ENCODE measurements at regions not wholly inside any gene's neighbourhood (a gene's known extent, or its start where the extent isn't known, plus 50 kb on each side); places are given as distances from the start of the nearest gene placed in this dataset.

- TF ChIP-seq POLR2AphosphoS5 (IDR thresholded peaks at IDR 0.05; ENCODE audit: low read depth, low read length) (no peak), REST (IDR thresholded peaks at IDR 0.05; ENCODE audit: insufficient read depth in 1 of 2, low read depth in 2 of 2, low read length in 2 of 2) (no peak), SIN3A (IDR thresholded peaks at IDR 0.05; ENCODE audit: borderline replicate concordance, insufficient read depth, low read length) (no peak), FOXP2 (optimal IDR thresholded peaks at IDR 0.05; ENCODE audit: borderline replicate concordance, extremely low read depth, extremely low read length, insufficient read depth) (no peak), TAF1 (IDR thresholded peaks at IDR 0.05; ENCODE audit: borderline replicate concordance, insufficient read depth, low read length) (no peak)
Measured at GRCh38 chr14:86897704-86898513, 1095.1 kb downstream of the GALC start.

GRCh38 chr14:86897224-86897623 lies 1095.8 kb downstream of the GALC start:
- TF ChIP-seq TAF1 (IDR thresholded peaks at IDR 0.05; ENCODE audit: borderline replicate concordance, insufficient read depth, low read length) (no peak), SIN3A (IDR thresholded peaks at IDR 0.05; ENCODE audit: borderline replicate concordance, insufficient read depth, low read length) (no peak), POLR2AphosphoS5 (IDR thresholded peaks at IDR 0.05; ENCODE audit: low read depth, low read length) (no peak), REST (IDR thresholded peaks at IDR 0.05; ENCODE audit: insufficient read depth in 1 of 2, low read depth in 2 of 2, low read length in 2 of 2) (no peak), FOXP2 (optimal IDR thresholded peaks at IDR 0.05; ENCODE audit: borderline replicate concordance, extremely low read depth, extremely low read length, insufficient read depth) (no peak)

- no peak for TF ChIP-seq FOXP2 (optimal IDR thresholded peaks at IDR 0.05; ENCODE audit: borderline replicate concordance, extremely low read depth, extremely low read length, insufficient read depth)
- no peak for TF ChIP-seq SIN3A (IDR thresholded peaks at IDR 0.05; ENCODE audit: borderline replicate concordance, insufficient read depth, low read length)
- TF ChIP-seq REST (IDR thresholded peaks at IDR 0.05; ENCODE audit: insufficient read depth in 1 of 2, low read depth in 2 of 2, low read length in 2 of 2): no peak
- TF ChIP-seq TAF1 (IDR thresholded peaks at IDR 0.05; ENCODE audit: borderline replicate concordance, insufficient read depth, low read length): no peak
- no peak for TF ChIP-seq POLR2AphosphoS5 (IDR thresholded peaks at IDR 0.05; ENCODE audit: low read depth, low read length)
Measured at GRCh38 chr14:86896701-86897100, 1096.3 kb downstream of the GALC start.

GRCh38 chr14:86892152-86892956 lies 1100.6 kb downstream of the GALC start:
- TF ChIP-seq SIN3A (IDR thresholded peaks at IDR 0.05; ENCODE audit: borderline replicate concordance, insufficient read depth, low read length) (no peak), TAF1 (IDR thresholded peaks at IDR 0.05; ENCODE audit: borderline replicate concordance, insufficient read depth, low read length) (no peak), POLR2AphosphoS5 (IDR thresholded peaks at IDR 0.05; ENCODE audit: low read depth, low read length) (no peak)

- no peak for TF ChIP-seq REST (IDR thresholded peaks at IDR 0.05; ENCODE audit: insufficient read depth in 1 of 2, low read depth in 2 of 2, low read length in 2 of 2)
- TF ChIP-seq FOXP2 (optimal IDR thresholded peaks at IDR 0.05; ENCODE audit: borderline replicate concordance, extremely low read depth, extremely low read length, insufficient read depth): no peak
- TF ChIP-seq POLR2AphosphoS5 (IDR thresholded peaks at IDR 0.05; ENCODE audit: low read depth, low read length): no peak
- no peak for TF ChIP-seq SIN3A (IDR thresholded peaks at IDR 0.05; ENCODE audit: borderline replicate concordance, insufficient read depth, low read length)
- TF ChIP-seq TAF1 (IDR thresholded peaks at IDR 0.05; ENCODE audit: borderline replicate concordance, insufficient read depth, low read length): no peak
Measured at GRCh38 chr14:86885280-86885679, 1107.7 kb downstream of the GALC start.

All from PFSK-1 (cell line).